ENCODE measurements at regions not wholly inside any gene's neighbourhood (a gene's known extent, or its start where the extent isn't known, plus 50 kb on each side); places are given as distances from the start of the nearest gene placed in this dataset.

DNA sequence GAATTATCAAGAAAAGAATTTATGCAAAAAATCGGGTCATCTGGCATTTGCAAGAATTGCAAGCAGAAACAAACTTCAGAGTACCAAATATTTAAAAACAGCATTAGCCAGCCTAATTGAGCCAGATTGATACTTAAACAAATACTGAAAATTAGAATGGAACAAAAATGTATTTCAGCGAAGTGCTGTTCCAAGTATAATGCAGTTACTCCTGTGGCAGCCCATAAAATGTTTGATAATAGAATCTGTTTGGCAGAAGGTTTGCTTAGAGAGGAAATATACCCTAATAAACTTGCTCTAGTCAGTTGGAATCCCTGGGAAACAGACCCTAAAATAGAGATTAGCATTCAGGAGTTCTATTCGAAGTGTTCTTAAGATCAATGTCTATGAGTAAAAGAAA is 835.1 kb upstream of the MBL2 start:
- H3K4me3 ChIP-seq (ENCODE audit: low read depth, low read length, poor library complexity, severe bottlenecking): no peak overlapping the region
- no peaks in the 10 kb centered on the region for H3K4me1 ChIP-seq (ENCODE audit: insufficient read depth, low read length, severe bottlenecking)
- no peaks in the 10 kb centered on the region for H3F3A ChIP-seq (ENCODE audit: insufficient read depth, low read length)
- H3K79me2 ChIP-seq (ENCODE audit: insufficient read depth, low read length): no peaks in the 10 kb centered on the region
- H2AFZ ChIP-seq (ENCODE audit: low read length): no peak overlapping the region
- no peaks in the 10 kb centered on the region for H4K20me1 ChIP-seq (ENCODE audit: insufficient read depth, low read length)
- H3K27ac ChIP-seq (ENCODE audit: low read depth, low read length, poor library complexity, severe bottlenecking): no peak overlapping the region
- no peak overlapping the region for H3K4me2 ChIP-seq (ENCODE audit: low read length)
- H3K9ac ChIP-seq (ENCODE audit: low read length): no peak overlapping the region
- no peaks in the 10 kb centered on the region for H3K9me3 ChIP-seq (ENCODE audit: low read length)
- no peak for TF ChIP-seq EZH2 (IDR thresholded peaks at IDR 0.05; ENCODE audit: borderline replicate concordance, low read length)
- TF ChIP-seq, protein P1, sequence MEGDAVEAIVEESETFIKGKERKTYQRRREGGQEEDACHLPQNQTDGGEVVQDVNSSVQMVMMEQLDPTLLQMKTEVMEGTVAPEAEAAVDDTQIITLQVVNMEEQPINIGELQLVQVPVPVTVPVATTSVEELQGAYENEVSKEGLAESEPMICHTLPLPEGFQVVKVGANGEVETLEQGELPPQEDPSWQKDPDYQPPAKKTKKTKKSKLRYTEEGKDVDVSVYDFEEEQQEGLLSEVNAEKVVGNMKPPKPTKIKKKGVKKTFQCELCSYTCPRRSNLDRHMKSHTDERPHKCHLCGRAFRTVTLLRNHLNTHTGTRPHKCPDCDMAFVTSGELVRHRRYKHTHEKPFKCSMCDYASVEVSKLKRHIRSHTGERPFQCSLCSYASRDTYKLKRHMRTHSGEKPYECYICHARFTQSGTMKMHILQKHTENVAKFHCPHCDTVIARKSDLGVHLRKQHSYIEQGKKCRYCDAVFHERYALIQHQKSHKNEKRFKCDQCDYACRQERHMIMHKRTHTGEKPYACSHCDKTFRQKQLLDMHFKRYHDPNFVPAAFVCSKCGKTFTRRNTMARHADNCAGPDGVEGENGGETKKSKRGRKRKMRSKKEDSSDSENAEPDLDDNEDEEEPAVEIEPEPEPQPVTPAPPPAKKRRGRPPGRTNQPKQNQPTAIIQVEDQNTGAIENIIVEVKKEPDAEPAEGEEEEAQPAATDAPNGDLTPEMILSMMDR (IDR thresholded peaks at IDR 0.05; ENCODE audit: low read length): no peak
- H3K27me3 ChIP-seq (ENCODE audit: insufficient read depth, low read length): no peaks in the 10 kb centered on the region
- no peaks in the 10 kb centered on the region for H3K9me2 ChIP-seq (ENCODE audit: low read depth, low read length)
- H3K36me3 ChIP-seq (ENCODE audit: insufficient read depth, low read length): no peaks in the 10 kb centered on the region

DNA sequence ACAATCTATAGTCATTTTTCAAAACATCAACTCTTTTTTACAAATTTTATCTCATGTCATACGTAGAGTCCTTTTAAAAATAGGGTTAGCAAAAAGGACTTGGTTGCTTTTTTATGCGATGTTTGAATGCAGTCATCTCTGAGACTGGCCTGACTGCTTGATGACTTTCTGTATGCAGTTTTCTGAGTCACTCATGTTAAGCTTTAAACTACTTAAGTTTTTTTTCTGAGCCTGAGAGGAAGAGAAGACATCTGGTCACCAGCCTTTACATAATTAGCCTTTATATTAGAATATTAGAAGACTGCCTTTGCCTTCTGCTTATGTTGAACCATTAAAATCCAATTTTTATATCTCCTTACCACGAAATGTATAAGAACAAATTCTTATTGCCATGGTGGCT is 834.4 kb upstream of the MBL2 start:
- Histone ChIP-seq H4K20me1 (ENCODE audit: insufficient read depth, low read length) (no peaks in the 10 kb centered on the region), H3K27ac (ENCODE audit: low read depth, low read length, poor library complexity, severe bottlenecking) (no peak overlapping the region), H3K4me2 (ENCODE audit: low read length) (no peak overlapping the region), H3F3A (ENCODE audit: insufficient read depth, low read length) (no peaks in the 10 kb centered on the region), H3K27me3 (ENCODE audit: insufficient read depth, low read length) (no peaks in the 10 kb centered on the region), H3K4me3 (ENCODE audit: low read depth, low read length, poor library complexity, severe bottlenecking) (no peak overlapping the region), H3K79me2 (ENCODE audit: insufficient read depth, low read length) (no peaks in the 10 kb centered on the region), H3K9ac (ENCODE audit: low read length) (no peak overlapping the region), H3K9me3 (ENCODE audit: low read length) (no peaks in the 10 kb centered on the region), H3K36me3 (ENCODE audit: insufficient read depth, low read length) (no peaks in the 10 kb centered on the region), H2AFZ (ENCODE audit: low read length) (no peak overlapping the region), H3K9me2 (ENCODE audit: low read depth, low read length) (no peaks in the 10 kb centered on the region), H3K4me1 (ENCODE audit: insufficient read depth, low read length, severe bottlenecking) (no peaks in the 10 kb centered on the region)
- no peak for TF ChIP-seq EZH2 (IDR thresholded peaks at IDR 0.05; ENCODE audit: borderline replicate concordance, low read length)
- TF ChIP-seq, protein P1 (IDR thresholded peaks at IDR 0.05; ENCODE audit: low read length): no peak

DNA sequence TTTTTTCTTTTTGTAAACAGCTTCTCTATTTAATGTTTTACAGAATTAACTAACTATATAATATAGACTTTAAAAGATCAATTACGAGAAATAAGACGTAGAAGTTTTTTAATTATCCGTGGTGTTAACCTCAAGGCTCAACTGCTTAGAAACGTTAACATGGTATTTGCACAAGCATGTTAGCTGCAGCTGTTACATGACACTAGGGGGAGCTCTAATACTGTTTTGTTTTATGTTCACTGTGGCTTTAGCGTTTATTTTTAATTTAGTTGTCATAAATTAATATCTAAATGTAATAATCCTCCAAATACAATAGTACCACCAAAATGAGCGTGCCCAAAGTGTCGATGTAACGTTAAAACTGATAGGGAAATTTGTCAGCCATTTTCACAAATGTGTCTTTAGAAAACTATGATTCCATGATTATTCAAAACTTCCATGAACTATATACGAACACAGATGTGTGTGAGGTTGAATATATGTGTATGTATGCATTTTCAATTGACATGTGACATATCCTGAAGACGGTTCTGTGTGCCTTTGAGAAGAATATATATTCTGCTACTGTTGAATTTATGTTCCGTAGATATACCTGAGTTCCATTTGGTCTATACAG is 828.8 kb upstream of the MBL2 start:
- Histone ChIP-seq H3K27me3 (ENCODE audit: insufficient read depth, low read length) (no peaks in the 10 kb centered on the region), H3K79me2 (ENCODE audit: insufficient read depth, low read length) (no peaks in the 10 kb centered on the region), H3K36me3 (ENCODE audit: insufficient read depth, low read length) (no peaks in the 10 kb centered on the region), H3K4me3 (ENCODE audit: low read depth, low read length, poor library complexity, severe bottlenecking) (no peak overlapping the region), H3K9ac (ENCODE audit: low read length) (no peak overlapping the region), H3K27ac (ENCODE audit: low read depth, low read length, poor library complexity, severe bottlenecking) (no peak overlapping the region), H3K9me2 (ENCODE audit: low read depth, low read length) (no peaks in the 10 kb centered on the region), H3K4me2 (ENCODE audit: low read length) (no peak overlapping the region), H4K20me1 (ENCODE audit: insufficient read depth, low read length) (no peaks in the 10 kb centered on the region), H3K9me3 (ENCODE audit: low read length) (no peaks in the 10 kb centered on the region), H3K4me1 (ENCODE audit: insufficient read depth, low read length, severe bottlenecking) (no peaks in the 10 kb centered on the region), H2AFZ (ENCODE audit: low read length) (no peak overlapping the region), H3F3A (ENCODE audit: insufficient read depth, low read length) (no peaks in the 10 kb centered on the region)
- TF ChIP-seq, protein P1 (IDR thresholded peaks at IDR 0.05; ENCODE audit: low read length): peak; percentile 80
- TF ChIP-seq EZH2 (IDR thresholded peaks at IDR 0.05; ENCODE audit: borderline replicate concordance, low read length): no peak

Data from OCI-LY1 (cell line).